Omental fat pad (tissue), 3 donors: ENCODE measurements at regions not wholly inside any gene's neighbourhood (a gene's known extent, or its start where the extent isn't known, plus 50 kb on each side); places are given as distances from the start of the nearest gene placed in this dataset.
"Not testable (repeated sequence)": the region's sequence is repeated elsewhere in the genome, so short reads cannot be mapped to it uniquely, and the experiment has no call there.

Experiments used
- ATAC-seq: fragments of 150-250 bp; one replicate; pipeline ENCODE4 v1.9.1; 2016; ENCODE audit warnings: mild to moderate bottlenecking, moderate library complexity; ENCODE audit not compliant: low FRiP score
- DNase-seq: peaks from one replicate; pipeline ENCODE4 v3.0.0-alpha.2; 2019; ENCODE audit warnings: low spot score
- CTCF ChIP-seq, 3 donors: fragments of 450-650 bp; IDR thresholded peaks; one replicate each; pipeline ENCODE4 v1.5.1; 2016 to 2017; ENCODE audit warnings: antibody characterized with exemption in 3 of 3, mild to moderate bottlenecking in 3 of 3, moderate library complexity in 2 of 3

- ATAC-seq (no peak), DNase-seq (no peak)
- TF ChIP-seq CTCF (IDR thresholded peaks at IDR 0.05) = no peak
Observed at GRCh38 chr1:228846952-228847351, 111.7 kb downstream of the RHOU start.

- not testable (repeated sequence) for DNase-seq, ATAC-seq
Observed at GRCh38 chr1:228847451-228847850, 112.2 kb downstream of the RHOU start.

- no peak for DNase-seq
- TF ChIP-seq CTCF (IDR thresholded peaks at IDR 0.05) = no peak
- no peak for ATAC-seq
Observed at GRCh38 chr1:228848406-228848805, 113.1 kb downstream of the RHOU start.

- DNase-seq = no peak
- no peak for ATAC-seq
- no peak for TF ChIP-seq CTCF (IDR thresholded peaks at IDR 0.05)
Observed at GRCh38 chr1:228849011-228849541, 113.8 kb downstream of the RHOU start.

GRCh38 chr1:228850141-228851100, 115.1 kb downstream of the RHOU start:
- TF ChIP-seq CTCF (IDR thresholded peaks at IDR 0.05) = no peak
- ATAC-seq (peak; percentile 48), DNase-seq (no peak)

GRCh38 chr1:228851193-228851592, 115.9 kb downstream of the RHOU start:
- TF ChIP-seq CTCF (IDR thresholded peaks at IDR 0.05) = no peak
- ATAC-seq = peak; percentile 8
- DNase-seq = no peak

- peak; percentile 30 for ATAC-seq
- no peak for TF ChIP-seq CTCF (IDR thresholded peaks at IDR 0.05)
- no peak for DNase-seq
Observed at GRCh38 chr1:228851618-228852017, 116.3 kb downstream of the RHOU start.
